ENCODE measurements at regions not wholly inside any gene's neighbourhood (a gene's known extent, or its start where the extent isn't known, plus 50 kb on each side); places are given as distances from the start of the nearest gene placed in this dataset.

GRCh38 chr6:134727081-134727480, 222.8 kb downstream of the ALDH8A1 start:
- TF ChIP-seq POLR2AphosphoS5 (IDR thresholded peaks at IDR 0.05) (no peak), POLR2A (IDR thresholded peaks at IDR 0.05) (no peak), CTCF (IDR thresholded peaks at IDR 0.05) (no peak), EP300 (IDR thresholded peaks at IDR 0.05; ENCODE audit: low read depth) (no peak)
- Histone ChIP-seq H3K4me3 (no peak overlapping the region), H3K9me3 (no peaks in the 10 kb centered on the region), H3K4me1 (peaks cover 0 to 20% (median 5%) of the 10 kb centered on the region in 4 donors), H3K36me3 (no peaks in the 10 kb centered on the region), H3K27me3 (no peaks in the 10 kb centered on the region), H3K27ac (no peak overlapping the region)
- intact Hi-C loops (cut with DNase I; ENCODE audit: low total_unique reads) (no loop called here), in situ Hi-C loops (cut with MboI; ENCODE audit: low pct_ligation_motif_present in 1 of 4, low pct_unique_long_range_greater_than_20kb in 1 of 4, low sequenced_read_pairs in 3 of 4) (no loop called here)
- WGBS, 2 donors (ENCODE audit: low coverage in 1 of 2) = 79 to 89% methylated on average over 2 of the region's 2 CpGs
- no peak for DNase-seq

DNA sequence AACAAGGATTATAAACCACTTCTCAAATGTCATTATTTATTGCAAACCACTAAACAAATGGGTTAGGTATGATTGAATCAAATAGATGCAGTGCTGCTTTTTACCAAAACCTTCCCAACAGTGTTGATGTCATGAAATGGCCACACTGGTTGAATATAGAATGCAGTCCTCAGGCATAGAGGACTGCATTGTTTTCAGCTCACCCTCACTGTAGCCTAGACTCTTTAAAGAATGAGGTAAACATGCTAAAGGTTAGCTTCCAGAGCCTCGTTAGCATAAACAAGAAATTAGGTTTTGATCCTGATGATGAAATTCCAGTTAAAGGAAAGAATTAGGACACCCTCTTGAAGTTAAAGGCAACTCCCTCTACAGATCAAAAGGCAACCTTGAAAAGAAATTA, 224.3 kb downstream of the ALDH8A1 start:
- Histone ChIP-seq H3K36me3 (no peaks in the 10 kb centered on the region), H3K4me3 (no peak overlapping the region), H3K27me3 (no peaks in the 10 kb centered on the region), H3K4me1 (peaks cover 0 to 21% (median 5%) of the 10 kb centered on the region in 4 donors), H3K9me3 (no peaks in the 10 kb centered on the region), H3K27ac (no peak overlapping the region)
- 75% methylated on average over 1 of the region's 1 CpG; no CpG with 5 or more reads in 1 of the 2 donors for WGBS, 2 donors (ENCODE audit: low coverage in 1 of 2)
- DNase-seq = no peak
- intact Hi-C loops (cut with DNase I; ENCODE audit: low total_unique reads) (no loop called here), in situ Hi-C loops (cut with MboI; ENCODE audit: low pct_ligation_motif_present in 1 of 4, low pct_unique_long_range_greater_than_20kb in 1 of 4, low sequenced_read_pairs in 3 of 4) (no loop called here)
- TF ChIP-seq CTCF (IDR thresholded peaks at IDR 0.05) (no peak), EP300 (IDR thresholded peaks at IDR 0.05; ENCODE audit: low read depth) (no peak), POLR2AphosphoS5 (IDR thresholded peaks at IDR 0.05) (no peak), POLR2A (IDR thresholded peaks at IDR 0.05) (no peak)

DNA sequence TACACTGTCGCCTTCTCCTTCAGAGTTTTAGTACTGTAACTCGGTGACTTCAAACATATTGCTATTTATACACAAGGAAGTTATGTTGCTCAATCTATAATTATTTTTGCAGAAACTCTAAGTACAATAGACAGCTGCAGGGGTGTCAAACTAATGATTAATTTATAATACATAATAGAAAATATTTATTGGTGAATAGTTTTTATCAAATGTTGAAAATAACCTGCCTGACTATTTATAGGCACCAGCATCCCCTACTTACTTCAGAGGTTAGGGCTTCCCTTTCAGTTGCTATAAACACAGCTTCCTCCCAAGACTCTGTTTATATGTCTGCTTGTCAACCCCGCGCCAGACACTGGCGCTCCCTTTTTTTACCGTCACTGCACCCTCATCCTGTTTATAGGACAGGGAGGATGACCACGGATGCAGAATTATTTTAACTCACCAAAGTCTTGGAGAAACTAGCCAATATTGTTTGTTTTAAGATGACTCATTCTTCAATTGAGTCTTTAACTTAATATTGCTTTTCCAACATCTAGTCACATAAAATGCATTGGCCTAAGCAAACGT, 225.0 kb downstream of the ALDH8A1 start:
- 19 to 22% methylated on average over 8 of the region's 8 CpGs for WGBS, 2 donors (ENCODE audit: low coverage in 1 of 2)
- intact Hi-C loops (cut with DNase I; ENCODE audit: low total_unique reads) (no loop called here), in situ Hi-C loops (cut with MboI; ENCODE audit: low pct_ligation_motif_present in 1 of 4, low pct_unique_long_range_greater_than_20kb in 1 of 4, low sequenced_read_pairs in 3 of 4) (no loop called here)

More for the DNA sequence above, 225.0 kb downstream of the ALDH8A1 start:
- Histone ChIP-seq H3K27me3 (no peaks in the 10 kb centered on the region), H3K9me3 (no peaks in the 10 kb centered on the region), H3K27ac (no peak overlapping the region), H3K4me1 (peaks cover 0 to 27% (median 5%) of the 10 kb centered on the region in 4 donors), H3K36me3 (no peaks in the 10 kb centered on the region), H3K4me3 (no peak overlapping the region)
- no peak for TF ChIP-seq EP300 (IDR thresholded peaks at IDR 0.05; ENCODE audit: low read depth)
- TF ChIP-seq POLR2AphosphoS5 (IDR thresholded peaks at IDR 0.05) = no peak
- TF ChIP-seq CTCF (IDR thresholded peaks at IDR 0.05) = no peak
- TF ChIP-seq POLR2A (IDR thresholded peaks at IDR 0.05) = no peak
- no peak for DNase-seq

All from transverse colon (tissue), 4 donors.